HUDEP-2 (cell line): ENCODE measurements at regions not wholly inside any gene's neighbourhood (a gene's known extent, or its start where the extent isn't known, plus 50 kb on each side); places are given as distances from the start of the nearest gene placed in this dataset.

Source experiments
- DNase-seq, 76 experiments: peaks; one replicate each; lab custom pipeline; 2025; ENCODE audit not compliant: unreplicated experiment in 76 of 76; lab: John Stamatoyannopoulos, UW

DNA sequence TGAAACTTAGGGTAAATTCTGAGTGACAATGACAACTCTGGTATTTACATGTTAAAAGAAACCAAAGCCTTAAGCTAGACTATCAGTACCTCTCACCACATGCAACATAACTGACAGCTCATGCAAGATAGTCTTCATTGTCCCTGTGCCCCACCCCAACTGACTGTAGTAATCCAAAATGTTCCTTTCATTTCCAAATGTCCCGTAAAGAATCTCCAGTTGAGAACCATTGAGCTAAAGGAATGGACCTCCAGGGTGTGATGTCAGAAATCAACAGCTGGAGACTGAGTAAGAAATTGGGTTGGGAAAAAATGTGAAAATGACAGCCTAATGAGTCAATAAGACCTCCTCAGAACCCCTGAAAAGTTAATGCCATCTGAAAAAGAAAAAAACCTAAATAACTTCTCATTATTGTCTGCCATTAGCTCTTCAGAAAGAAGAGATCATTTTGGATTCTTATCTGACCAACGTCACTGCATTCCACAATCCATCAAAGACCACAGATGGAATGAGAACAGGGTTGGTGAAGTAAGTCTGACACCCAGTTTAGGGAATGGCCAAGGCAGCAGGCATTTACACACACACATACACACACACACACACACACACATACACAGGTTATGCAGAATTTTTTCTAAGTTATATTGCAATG lies 51.7 kb upstream of the ACVR2A start:
- no peak for DNase-seq

DNA sequence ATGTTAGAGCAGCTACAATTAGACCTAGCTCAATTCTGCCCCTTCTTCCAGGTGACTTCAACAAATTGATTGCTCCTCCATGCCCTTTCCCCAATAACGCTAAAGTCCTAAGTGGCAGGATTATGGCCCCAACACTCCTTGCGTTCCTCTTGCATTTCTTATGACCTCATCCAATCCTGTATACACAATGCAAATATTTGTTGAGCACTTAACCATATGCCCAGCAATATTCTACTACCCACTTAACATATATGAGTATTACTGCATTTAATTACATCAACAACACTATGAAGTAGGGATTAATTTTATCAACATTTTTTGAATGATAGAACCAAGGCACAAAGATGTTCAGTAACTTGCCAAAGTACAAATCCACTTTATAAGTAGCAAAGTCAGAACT lies 54.2 kb upstream of the ACVR2A start:
- no peak for DNase-seq

DNA sequence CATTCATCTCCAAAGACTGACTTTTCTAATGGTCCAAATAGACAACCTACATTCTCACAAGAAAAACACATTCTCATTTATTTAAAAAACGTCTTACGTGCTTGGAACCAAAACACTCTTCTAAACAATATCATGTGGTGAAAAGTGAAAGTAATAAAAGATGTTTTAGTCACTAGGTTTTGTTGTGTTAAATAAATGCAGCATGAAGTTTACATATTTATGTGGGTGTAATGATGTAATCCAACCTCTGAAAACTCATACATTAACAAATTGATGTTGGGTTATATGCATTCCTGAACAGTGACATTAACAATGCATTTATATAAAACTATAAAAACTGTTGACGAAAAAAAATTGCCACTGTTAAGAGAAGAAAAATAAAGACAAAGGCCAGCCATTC lies 55.1 kb upstream of the ACVR2A start:
- no peak for DNase-seq

DNA sequence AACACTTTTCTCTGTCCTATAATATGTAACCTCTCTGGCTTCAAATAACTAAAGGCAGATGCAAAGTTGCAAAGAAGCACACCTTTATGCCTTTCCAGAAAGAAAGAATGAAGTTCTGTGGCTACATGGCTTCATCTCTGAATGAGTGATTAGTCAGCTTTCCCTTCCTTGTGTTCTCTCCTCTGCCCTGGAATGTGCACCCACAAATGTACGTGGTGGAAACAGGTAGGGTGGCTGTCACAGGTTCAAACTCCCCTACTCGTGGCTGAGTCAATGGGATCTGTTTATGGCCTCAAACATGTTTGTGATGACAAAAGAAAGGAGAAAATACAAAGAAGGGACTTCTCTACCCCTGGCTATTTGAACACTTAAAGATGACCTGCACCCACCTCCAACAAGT lies 55.5 kb upstream of the ACVR2A start:
- DNase-seq: no peak

DNA sequence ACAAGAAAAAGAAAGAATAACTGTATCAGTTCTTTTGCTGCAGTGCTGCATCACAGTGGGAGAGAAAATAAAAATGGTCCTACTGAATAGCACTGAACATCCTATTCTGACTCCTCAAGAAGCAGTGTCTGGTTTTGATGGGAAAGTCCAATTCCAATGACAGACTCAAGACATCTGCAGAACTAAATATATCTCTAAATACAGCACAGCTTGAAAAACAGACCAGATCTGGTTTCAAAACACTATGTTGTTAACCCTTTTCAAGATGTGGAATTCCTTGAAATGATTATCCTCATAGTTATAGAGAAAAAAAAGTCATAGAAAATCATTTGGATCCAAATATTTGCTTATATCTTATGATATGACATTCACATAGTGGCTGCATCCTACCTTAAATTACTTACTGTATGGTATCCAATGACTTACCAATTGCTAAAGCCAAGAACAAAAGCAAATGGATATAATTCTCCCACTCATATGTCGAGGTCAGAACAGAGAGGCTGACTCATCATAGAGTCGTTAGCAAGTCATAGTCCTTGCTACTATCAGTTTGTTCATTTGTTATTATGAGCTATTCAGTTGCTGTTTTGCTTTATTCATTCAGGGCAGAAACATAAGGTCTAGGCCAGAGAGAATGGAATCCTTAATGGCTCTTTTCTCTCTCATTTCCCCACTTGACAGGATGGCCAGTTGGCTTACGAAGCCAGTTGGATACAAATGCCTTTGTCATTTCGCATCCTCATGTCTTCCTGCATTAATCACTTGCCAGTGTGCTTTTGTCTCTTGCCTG lies 62.5 kb upstream of the ACVR2A start:
- no peak for DNase-seq

DNA sequence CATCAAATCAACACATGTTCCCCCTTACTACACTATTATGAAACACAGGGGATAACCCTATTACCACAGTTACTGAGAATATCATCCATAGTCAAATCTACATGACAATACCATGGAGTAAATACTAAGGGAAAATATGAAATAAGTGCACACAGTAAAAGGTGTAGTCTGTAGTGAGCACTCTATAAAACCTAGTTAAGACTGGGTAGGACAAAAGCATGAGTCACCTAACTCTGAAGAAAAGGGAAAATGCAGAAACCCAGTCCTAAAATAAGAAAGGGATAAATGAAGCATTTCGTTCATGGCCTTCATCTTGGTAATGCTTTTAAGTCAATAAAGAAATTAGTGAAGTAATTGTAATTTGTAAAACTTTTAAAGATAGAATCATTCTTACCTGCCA lies 65.4 kb upstream of the ACVR2A start:
- no peak for DNase-seq

DNA sequence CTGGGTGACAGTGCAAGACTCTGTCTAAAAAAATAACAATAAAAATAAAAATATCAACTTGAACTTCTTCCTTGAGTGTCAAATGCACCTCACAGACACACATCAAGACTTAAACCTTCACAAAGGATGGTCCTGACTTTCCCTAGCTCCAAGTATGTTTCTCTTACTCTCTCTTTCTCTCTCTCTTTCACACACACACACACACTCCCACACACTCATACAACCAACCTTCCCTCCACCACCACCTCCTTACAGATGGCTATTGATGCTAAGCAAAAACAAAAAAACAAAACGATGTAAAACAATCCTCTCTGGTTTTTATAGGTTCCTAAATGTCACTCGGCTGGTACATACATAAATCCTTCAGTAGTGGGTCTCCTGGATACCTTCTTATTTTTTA lies 67.4 kb upstream of the ACVR2A start:
- DNase-seq: no peak

DNA sequence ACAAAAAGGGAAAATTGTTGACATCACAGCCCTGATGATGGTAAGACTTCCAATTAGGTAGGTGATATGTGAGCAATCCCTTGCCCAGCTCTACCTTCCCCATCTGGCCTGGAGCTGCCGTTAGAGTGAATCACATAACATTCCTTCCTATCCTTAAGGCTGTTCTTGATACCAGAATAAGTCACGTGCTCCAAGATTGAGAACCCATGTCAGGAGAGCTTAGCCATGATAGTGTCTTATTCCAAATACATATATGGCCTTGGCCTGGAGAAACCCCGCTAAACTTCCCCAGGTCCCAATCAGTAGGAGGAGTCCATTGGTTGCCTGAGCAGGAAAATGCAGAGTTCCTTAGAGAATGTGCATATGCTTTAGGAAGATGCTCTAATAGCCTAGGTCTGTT lies 70.0 kb upstream of the ACVR2A start:
- DNase-seq: no peak

DNA sequence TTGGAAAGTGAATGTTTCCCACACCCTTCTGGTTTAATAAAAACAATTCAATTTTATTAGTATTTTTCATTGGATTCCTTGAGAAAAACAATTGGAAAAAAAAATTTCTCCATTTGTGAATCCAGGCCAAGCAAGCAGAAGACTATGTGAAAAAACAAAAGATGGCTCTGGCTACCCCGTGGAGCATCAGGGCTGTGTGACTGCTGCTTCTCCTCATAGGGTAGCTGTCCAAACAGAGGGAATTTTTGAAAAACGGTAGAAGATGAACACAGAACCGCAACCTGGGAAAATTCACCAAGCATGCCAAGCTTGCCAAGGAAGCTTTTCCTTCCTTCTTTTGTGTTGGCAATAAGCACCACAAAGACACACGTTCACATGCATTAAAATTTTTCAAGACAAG lies 71.3 kb upstream of the ACVR2A start:
- no peak for DNase-seq

DNA sequence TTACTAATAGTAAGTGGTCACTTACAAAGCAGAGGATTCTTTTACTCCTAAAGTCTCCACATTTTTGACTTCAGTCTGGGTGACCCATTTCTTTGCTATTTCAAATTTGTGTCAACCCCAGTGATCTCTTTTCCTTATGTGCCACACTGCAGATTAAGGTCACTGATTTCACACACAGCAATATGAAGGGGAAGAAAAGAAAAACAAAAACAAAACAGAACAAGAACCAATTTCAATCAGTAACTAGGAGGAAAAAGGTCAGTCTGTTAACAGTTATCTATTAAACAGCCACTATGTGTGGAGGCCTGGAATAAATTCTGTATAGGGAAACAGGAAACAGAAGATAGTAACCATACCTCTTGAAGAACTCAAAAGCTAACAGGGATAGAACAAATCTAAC lies 72.0 kb upstream of the ACVR2A start:
- DNase-seq: no peak

DNA sequence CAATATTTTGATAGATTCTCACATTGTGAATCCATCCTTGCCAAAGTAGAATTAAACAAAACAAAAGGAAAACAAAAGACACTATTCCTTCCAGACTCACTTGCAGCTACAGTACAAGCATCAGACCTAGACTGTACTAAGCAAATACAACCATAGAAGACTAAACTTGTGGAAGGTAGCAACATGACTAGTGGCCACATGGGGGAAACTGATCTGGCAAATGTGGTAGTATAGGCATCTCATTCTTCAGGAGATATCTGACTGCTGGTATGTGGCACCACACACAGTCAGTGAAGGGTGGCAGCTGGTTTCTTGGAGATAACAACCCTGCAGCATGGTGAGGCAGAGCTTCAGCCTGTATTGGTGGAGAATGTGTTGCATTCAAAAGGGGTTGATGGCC lies 81.0 kb upstream of the ACVR2A start:
- DNase-seq: peak in 3 of 76 experiments; percentile 1 to 8 (median 3)

DNA sequence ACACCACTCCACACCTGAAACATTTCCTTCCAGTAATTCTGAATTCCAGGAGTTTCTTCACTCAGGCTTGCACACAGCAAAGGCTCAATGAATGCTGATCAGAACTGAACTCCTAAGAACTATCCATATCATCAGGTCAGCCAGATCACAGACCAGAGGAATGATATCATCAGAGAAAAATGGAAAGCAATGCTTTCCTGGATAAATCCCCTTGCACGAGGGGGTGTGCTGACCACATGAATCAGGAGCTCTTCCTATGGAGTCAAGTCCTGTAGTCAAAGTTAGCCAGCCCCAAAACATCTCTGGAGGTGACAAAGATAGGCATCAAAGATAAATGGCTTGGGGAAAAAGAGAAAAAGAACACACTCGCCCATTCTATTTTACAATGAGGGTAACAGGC lies 83.8 kb upstream of the ACVR2A start:
- no peak for DNase-seq

DNA sequence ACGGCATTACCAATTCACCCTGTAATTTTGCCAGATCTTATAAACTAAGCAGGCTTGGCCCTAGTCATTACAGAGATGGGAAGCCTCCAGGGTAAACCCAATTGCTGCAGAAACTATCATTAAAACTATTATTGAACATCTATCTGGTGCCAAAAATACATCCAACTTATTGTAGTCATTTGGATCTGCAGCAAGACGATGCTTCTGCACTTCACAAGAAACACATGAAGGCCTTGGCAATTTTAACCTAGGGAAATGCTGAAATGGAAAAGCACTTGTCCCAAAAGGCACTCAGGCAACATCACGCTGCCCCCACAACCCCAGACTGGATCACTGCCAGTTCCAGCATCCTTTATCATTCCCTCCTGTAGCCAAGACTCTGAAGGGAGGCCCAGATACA lies 85.3 kb upstream of the ACVR2A start:
- DNase-seq: no peak

DNA sequence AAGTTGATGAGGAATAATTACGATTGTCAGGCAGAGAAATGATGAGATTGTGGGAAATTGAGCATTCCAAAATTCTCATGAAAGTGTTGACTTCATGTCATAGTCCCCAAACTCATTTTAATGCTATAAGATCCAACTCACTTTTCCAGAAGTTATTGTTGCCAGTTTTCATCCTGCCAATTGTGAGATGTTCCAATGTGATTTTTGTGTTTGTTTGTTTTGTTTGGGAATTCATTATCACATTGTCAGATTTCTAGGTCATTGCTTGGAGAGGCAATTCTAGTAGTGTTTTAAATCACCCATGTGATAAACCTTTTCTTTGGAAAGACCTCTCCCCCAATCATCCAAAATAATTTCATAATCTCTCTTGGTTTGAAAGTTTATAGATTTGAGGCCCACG lies 86.0 kb upstream of the ACVR2A start:
- DNase-seq: no peak

DNA sequence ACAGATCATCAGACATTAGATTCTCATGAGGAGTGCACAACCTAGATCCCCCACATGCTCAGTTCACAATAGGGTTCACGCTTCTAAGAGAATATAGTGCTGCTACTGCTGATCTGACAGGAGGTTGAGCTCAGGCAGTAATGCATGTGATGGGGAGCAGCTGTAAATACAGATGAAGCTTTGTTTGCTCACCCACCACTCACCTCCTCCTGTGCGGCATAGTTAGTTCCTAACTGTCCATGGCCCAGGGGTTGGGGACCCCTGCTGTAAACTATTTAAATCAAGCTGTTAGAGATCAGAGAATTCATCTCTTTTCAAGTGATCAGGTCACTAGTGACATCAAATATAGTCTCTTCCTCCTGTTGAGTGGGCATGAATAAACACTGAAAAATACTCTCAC lies 88.8 kb upstream of the ACVR2A start:
- DNase-seq: no peak

DNA sequence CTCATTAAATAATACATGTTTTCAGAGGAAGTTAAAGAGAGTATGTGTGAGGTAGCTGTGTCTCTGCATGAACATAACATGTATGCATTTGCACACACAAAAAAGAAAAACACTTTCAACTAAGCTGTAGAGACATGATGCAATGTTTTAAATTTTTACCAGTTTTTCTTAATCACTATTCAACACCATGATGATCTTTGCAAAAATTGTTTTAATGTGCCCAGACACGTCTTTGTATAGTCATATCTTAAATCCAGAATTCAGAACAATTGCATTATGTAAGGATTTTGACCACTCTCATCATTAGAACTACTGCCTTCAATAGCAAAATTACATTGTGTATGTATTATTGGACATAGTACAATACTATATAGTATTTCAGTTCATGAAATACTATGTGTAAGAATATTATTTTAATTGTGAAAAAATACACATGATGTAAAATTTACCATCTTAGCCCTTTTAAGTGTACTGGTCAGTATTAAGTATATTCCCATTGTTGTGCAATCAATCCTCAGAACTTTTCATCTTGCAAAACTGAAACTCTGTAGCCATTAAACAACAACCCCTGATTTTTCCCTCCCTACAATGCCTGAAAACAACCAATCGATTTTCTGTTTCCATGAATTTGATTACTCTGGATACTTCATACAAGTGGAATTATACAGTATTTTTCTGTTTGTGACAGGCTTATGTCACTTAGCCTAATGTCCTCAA lies 104.5 kb upstream of the ACVR2A start:
- DNase-seq: no peak

DNA sequence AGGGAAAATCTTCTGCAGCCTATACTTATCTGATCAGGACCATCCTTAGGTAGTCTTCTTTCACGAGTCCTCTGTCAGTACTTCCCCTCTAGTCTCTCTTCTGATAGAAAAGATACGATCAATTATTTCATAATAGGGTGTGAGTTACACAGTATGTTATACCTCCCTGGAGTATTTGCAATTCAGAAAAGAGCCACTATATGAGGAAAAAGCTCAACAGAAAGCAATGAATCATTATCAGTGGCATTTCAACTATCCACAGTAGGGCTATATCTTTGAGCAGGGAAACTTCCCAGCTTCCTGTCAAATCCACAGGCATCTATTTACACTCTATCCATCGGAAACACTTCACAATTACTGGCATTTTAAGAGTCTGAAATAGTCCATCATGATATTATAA lies 105.3 kb upstream of the ACVR2A start:
- DNase-seq: no peak

DNA sequence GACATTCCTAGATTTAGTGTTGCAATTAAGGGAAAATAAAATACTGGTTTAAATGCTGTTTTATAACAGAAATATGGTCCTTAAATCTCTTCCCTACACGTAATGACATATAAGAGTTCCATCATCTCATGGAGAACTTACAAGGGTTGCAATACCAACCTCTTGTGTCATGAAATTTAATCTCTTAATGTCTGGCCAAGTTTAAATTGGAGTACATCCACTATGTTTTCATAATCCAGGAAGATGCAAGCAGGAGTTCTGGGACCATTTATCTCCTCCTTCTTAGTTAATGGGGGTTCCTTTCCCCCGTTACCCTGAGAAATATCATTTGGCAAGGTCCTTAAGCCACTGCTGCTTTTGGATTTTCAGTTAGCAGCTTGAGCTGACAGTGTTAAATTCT lies 126.0 kb upstream of the ACVR2A start:
- DNase-seq: no peak

DNA sequence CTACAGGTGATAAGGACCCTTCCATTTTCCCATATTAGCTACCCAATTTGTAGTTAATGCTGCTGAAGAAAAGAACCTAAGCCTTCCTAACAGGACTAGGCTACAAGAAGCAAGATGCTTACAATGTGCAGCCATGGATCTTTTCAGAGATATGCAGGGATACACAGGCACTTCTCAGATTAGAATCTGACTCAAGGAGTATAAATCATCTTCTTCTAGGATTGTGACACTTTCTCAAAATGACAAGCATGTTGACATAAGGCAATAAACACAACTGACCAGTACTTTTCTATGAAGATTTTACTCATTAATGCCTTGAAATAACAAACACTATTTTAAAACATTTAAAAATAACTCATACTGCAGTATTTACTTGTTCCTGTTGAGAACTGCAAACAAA lies 127.9 kb upstream of the ACVR2A start:
- no peak for DNase-seq

DNA sequence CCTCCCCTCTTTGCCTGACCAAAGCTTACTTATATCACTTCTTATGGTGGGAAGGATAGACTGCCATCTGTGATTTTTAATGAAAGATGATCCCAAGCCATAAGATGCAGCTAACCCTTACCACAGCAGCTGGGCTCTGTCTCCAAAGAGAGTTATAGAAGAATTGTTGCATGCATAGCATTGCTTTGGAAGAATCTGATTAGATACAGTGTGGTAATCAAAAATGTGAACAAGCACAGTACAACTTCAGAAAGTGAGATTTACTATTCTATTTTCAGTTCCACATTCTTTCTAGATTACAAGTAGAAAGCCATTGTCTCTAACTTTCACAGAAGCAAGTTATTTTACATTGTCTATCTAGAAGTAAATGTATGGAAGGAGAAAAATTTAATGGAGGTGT lies 129.0 kb upstream of the ACVR2A start:
- no peak for DNase-seq

DNA sequence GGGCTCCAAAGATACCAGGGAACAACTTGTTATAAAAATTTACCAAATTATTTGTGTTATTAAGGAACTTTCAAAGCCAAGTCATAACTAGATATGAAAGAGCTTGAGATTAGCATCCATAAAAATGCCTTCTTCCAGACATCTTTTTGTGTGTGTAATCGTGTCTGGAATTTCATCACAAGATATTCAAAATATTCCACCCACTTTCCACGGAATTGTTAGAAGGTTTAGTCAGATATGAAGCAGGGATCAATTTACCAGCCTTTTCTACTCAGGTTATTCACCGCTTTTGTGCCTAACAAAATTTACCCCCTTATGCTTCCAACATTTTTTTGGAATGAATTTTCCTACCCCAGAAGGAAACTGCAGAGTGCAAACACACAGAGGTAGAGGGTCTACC lies 130.2 kb upstream of the ACVR2A start:
- DNase-seq: no peak

DNA sequence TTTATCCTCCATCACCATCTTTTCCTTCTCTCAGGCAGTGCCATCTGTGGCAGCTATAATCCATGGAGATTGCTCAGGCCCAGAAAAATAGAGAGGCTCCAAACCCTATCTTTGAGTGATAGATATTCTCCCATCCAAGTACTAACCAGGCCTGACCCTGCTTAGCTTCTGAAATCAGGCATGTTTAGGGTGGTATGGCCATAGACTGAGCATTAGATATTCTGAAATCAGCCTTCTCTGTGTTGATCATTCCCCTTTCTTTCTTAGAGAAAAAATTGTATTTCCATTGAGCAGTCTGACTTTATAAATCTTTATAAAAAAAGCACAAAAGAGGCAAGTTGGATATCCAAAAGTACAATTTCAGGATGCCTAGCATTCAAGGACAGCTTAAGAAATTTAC lies 131.5 kb upstream of the ACVR2A start:
- no peak for DNase-seq
